H1 (cell line): ENCODE measurements at regions not wholly inside any gene's neighbourhood (a gene's known extent, or its start where the extent isn't known, plus 50 kb on each side); places are given as distances from the start of the nearest gene placed in this dataset.

Experiments used
- CBX5 ChIP-seq: fragments of 300-800, 300-1000 bp; sonication (generic); IDR thresholded peaks from 2 replicates; pipeline ENCODE4 v1.7.1; 2016; ENCODE audit warnings: antibody characterized with exemption, low read length, low read depth
- CHD1 ChIP-seq: IDR thresholded peaks from 2 replicates; pipeline ENCODE4 v1.6.1; 2012; ENCODE audit warnings: low read depth, low read length, improper control_type of control experiment
- CHD2 ChIP-seq: IDR thresholded peaks from 2 replicates; pipeline ENCODE4 v1.6.1; 2012; ENCODE audit warnings: low read length, improper control_type of control experiment
- GABPA ChIP-seq: IDR thresholded peaks from 2 replicates; pipeline ENCODE4 v1.6.1; 2011; ENCODE audit warnings: mild to moderate bottlenecking, low read length, moderate library complexity, borderline replicate concordance; ENCODE audit not compliant: insufficient read depth
- NANOG ChIP-seq: IDR thresholded peaks from 2 replicates; pipeline ENCODE4 v1.6.1; 2011; ENCODE audit warnings: low read length, low read depth, mild to moderate bottlenecking, inconsistent platforms; ENCODE audit not compliant: insufficient read depth, poor library complexity, severe bottlenecking
- RFX5 ChIP-seq: IDR thresholded peaks from 2 replicates; pipeline ENCODE4 v1.6.1; 2011; ENCODE audit warnings: low read depth, low read length, improper control_type of control experiment, borderline replicate concordance
- SIX5 ChIP-seq: IDR thresholded peaks from 2 replicates; pipeline ENCODE4 v1.6.1; 2011; ENCODE audit warnings: mild to moderate bottlenecking, low read depth, low read length

- TF ChIP-seq NANOG (no peak), CHD2 (no peak), GABPA (no peak), CHD1 (no peak), SIX5 (no peak), CBX5 (no peak), RFX5 (no peak)
These were observed 267.2 kb upstream of the ROBO1 start (continued) for GRCh38 chr3:80035021-80035420.
